NCI-H446 (cell line): ENCODE measurements at regions not wholly inside any gene's neighbourhood (a gene's known extent, or its start where the extent isn't known, plus 50 kb on each side); places are given as distances from the start of the nearest gene placed in this dataset.

Experiments
- DNase-seq, 2 experiments: peaks; one replicate each; lab custom pipeline; 2025; lab: John Stamatoyannopoulos, UW

GRCh38 chr13:31929031-31929770 is 102.4 kb upstream of the FRY start:
- no peak for DNase-seq

- DNase-seq, result no peak
These were observed 101.1 kb upstream of the FRY start for GRCh38 chr13:31930490-31930889.

GRCh38 chr13:31930901-31931522 is 100.6 kb upstream of the FRY start:
- DNase-seq, result no peak

- no peak for DNase-seq
These were observed 94.1 kb upstream of the FRY start for GRCh38 chr13:31937436-31937835.

- no peak for DNase-seq
These were observed 91.5 kb upstream of the FRY start for GRCh38 chr13:31940076-31940475.

GRCh38 chr13:31943591-31943990 is 88.0 kb upstream of the FRY start:
- DNase-seq, result no peak

GRCh38 chr13:31944262-31945160 is 87.1 kb upstream of the FRY start:
- no peak for DNase-seq

GRCh38 chr13:31945202-31945961 is 86.2 kb upstream of the FRY start:
- peak; percentile 15 to 77 for DNase-seq

- no peak for DNase-seq
These were observed 85.3 kb upstream of the FRY start for GRCh38 chr13:31946091-31946770.

GRCh38 chr13:31947105-31947504 is 84.5 kb upstream of the FRY start:
- peak in 1 of 2 experiments; percentile 16 for DNase-seq

- DNase-seq, result no peak
These were observed 84.1 kb upstream of the FRY start for GRCh38 chr13:31947506-31947905.

- no peak for DNase-seq
These were observed 82.1 kb upstream of the FRY start for GRCh38 chr13:31949486-31949885.

- DNase-seq, result no peak
These were observed 81.3 kb upstream of the FRY start for GRCh38 chr13:31950111-31950815.

- DNase-seq, result no peak
These were observed 80.3 kb upstream of the FRY start for GRCh38 chr13:31951215-31951678.

- no peak for DNase-seq
These were observed 78.8 kb upstream of the FRY start for GRCh38 chr13:31952641-31953380.

GRCh38 chr13:31955101-31955500 is 76.5 kb upstream of the FRY start:
- DNase-seq, result no peak

GRCh38 chr13:31955741-31956140 is 75.8 kb upstream of the FRY start:
- DNase-seq, result no peak

- no peak for DNase-seq
These were observed 74.5 kb upstream of the FRY start for GRCh38 chr13:31956980-31957644.

- DNase-seq, result no peak
These were observed 73.8 kb upstream of the FRY start for GRCh38 chr13:31957772-31958171.
